ENCODE measurements at regions not wholly inside any gene's neighbourhood (a gene's known extent, or its start where the extent isn't known, plus 50 kb on each side); places are given as distances from the start of the nearest gene placed in this dataset.
A peak's percentile ranks its signal among the peaks of the same experiment; 100 is the strongest.
"Not testable (repeated sequence)": the region's sequence is repeated elsewhere in the genome, so short reads cannot be mapped to it uniquely, and the experiment has no call there.

DNA sequence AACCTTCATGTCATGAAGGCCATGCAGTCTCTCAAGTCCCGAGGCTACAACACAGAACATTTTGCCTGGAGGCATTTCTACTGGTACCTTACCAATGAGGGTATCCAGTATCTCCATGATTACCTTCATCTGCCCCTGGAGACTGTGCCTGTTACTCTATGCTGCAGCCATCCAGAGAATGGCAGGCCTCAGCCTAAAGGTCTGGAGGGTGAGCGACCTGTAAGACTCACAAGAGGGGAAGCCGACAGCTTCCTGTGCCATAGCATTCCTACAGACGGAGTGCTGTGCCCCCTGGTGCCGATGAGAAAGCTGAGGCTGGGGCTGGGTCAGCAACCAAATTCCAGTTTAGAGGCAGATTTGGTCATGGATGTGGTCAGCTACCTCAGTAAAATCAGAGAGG lies 51.3 kb upstream of the CADPS start:
- DNase-seq (ENCODE audit: low spot score) = no peak

GRCh38 chr3:62928256-62928655 lies 53.0 kb upstream of the CADPS start:
- no peak for DNase-seq (ENCODE audit: low spot score)

DNA sequence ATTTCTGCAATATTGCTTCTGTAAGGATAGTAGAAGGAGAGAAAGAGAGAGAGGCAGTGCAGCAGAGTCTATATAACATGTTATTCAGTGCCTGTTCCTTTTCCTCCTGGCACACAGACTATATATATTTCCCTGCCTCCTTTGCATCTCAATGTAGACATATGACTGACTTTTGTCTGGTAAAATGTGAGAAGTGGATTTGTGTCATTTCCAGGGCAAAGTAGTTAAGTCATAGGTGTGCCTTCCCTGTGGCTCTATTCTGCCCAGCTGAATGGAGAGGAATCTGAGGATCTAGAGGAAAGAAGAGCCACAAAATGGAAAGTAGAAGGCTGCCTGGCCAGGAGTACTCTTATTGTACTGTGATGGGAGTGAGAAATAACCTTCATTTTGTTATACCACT lies 54.6 kb upstream of the CADPS start:
- no peak for DNase-seq (ENCODE audit: low spot score)

GRCh38 chr3:62935793-62936192 lies 60.6 kb upstream of the CADPS start:
- DNase-seq (ENCODE audit: low spot score) = no peak

DNA sequence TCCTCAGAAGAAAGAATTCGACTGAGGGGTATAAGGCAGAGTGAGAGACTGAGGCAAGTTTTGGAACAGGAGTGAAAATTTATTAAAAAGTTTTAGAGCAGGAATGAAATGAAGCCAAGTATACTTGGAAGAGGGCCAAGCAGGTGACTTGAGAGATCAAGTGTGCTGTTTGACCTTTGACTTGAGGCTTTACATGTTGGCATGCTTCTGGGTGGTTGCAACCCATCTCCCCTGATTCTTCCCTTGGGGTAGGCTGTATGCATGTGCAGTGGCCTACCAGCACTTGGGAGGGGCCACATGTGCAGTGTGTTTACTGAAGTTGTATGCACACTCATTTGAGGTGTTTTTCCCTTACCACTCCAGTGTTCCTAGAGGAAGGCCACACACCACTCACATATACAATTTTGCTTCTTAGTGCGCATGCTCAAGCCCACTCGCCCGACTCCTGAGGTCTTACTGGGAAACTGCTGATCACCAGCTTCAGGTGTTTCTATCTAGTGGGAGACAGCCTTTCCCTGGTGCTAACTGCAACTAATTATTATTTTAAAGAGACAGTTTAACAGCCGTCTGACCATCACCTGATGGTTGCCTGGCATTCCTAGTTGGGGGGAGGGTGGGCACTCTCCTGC lies 61.5 kb upstream of the CADPS start:
- DNase-seq (ENCODE audit: low spot score) = no peak

DNA sequence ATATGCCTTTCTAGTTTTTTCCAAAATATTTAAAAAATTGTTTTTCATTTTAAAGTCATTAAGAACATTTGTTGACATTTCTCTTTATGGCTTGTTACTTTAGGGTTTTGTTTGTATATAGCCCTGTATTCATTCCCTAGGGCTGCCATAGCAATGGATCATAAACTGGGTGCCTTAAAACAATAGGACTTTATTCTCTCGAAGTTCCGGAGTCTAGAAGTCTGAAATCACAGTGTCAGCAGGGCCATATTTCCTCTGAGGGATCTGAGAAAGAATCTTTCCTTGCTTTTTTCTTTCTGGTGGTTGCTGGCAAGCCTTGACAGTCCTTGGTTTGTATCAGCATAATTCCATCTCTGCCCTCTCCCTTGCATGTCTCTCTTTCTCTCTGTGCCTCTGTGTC lies 63.4 kb upstream of the CADPS start:
- no peak for DNase-seq (ENCODE audit: low spot score)

GRCh38 chr3:62939707-62940106 lies 64.5 kb upstream of the CADPS start:
- DNase-seq (ENCODE audit: low spot score) = no peak

DNA sequence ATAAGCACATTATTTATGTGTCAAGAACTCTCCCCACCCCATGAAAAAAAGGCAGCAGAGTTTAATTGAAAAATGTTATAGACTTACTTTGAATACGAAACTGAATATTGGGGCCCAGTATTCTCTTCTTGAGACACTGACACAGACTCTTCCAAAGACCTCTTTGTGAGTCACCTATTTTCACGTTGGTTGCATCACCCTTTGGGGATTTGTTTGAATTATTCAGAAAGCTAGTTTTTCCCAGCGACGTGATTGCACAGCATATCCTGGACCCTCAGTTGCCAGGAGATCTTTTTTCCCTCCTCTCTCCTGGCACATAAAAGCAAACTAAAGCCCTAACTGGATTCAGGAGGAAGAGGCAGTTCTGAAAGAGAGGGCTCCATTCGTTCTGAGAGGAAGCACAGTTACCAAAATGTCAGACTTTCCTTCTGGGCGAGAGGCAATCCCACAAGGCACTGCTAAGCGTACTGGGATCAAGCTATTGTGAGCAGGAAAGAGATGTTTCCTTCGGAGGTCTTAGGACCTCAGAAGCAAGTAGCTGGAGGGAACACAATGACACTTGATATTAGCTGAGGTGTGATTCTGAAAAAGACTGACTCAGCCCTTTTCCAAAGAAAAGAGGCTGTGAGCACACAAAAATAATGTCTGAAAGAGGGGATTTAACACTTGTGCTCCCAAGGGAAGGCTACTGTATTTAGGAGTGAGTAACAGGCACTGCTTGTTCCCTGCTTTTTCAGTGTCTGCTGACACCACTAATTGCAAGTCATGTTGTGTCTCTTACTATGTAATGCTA lies 65.8 kb upstream of the CADPS start:
- DNase-seq (ENCODE audit: low spot score) = no peak

GRCh38 chr3:62942227-62942626 lies 67.0 kb upstream of the CADPS start:
- DNase-seq (ENCODE audit: low spot score) = no peak

- peak; percentile 7 for DNase-seq (ENCODE audit: low spot score)
Observed at GRCh38 chr3:62942764-62943163, 67.5 kb upstream of the CADPS start.

- no peak for DNase-seq (ENCODE audit: low spot score)
Observed at GRCh38 chr3:62948921-62949320, 73.7 kb upstream of the CADPS start.

DNA sequence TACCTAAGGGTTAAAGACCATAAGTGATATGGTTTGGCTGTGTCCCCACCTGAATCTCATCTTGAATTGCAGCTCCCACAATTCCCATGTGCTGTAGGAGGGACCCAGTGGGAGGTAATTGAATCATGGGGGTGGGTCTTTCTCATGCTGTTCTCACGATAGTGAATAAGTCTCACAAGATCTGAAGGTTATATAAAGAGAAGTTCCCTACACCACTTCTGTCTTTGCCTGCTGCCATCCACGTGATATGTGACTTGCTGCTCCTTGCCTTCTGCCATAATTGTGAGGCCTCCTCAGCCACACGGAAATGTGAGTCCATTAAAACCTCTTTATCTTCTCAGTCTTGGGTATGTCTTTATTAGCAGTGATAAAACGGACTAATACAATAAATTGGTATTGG lies 75.0 kb upstream of the CADPS start:
- no peak for DNase-seq (ENCODE audit: low spot score)

GRCh38 chr3:62951037-62951613 lies 75.9 kb upstream of the CADPS start:
- no peak for DNase-seq (ENCODE audit: low spot score)

DNA sequence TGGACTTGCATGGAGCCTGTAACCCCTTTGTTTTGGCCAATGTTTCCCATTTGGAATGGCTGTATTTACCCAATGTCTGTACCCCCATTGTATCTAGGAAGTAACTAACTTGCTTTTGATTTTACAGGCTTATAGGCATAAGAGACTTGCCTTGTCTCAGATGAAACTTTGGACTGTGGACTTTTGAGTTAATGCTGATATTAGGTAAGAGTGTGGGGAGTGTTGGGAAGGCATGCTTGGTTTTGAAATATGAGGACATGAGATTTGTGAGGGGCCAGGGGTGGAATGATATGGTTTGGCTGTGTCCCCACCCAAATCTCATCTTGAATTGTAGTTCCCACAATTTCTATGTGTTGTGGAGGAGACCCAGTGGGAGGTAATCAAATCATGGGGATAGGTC lies 76.7 kb upstream of the CADPS start:
- not testable (repeated sequence) for DNase-seq (ENCODE audit: low spot score)

DNA sequence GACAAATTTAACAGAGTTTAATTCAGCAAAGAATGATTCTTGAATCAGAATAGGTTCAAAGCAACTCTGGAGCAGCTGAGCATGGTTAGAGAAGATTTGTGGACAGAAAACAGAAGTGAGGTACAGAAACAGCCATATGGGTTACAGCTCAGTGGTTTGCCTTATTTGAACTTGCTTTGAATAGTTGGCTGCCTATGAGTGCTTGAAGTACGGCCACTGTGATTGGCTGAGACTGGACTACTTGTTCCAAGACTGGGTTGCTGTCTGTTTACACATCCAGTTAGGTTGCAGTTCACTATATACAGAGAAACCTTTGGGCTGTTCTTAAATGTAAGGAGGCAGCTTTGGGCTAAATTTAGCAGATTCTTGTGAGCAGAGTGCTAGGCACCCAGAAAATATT lies 79.4 kb upstream of the CADPS start:
- no peak for DNase-seq (ENCODE audit: low spot score)

DNA sequence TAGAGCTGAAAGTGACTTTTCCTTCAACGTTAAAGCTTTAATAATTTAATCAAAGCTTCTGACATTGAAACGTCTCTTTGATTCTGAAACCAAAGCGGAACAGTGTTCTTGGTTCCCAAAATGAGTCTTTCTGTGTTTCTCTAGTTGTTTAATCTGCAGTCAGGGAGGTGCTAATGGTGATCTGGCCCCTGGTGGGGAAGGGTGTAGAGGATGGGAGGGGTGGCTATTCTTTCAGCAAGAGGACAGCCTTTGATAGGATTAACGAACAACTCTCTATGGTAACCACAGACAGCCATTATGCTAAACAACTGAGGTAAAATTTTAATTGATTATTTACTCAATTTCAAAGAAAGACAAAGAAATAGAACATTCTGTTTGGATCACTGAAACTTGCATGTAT lies 79.9 kb upstream of the CADPS start:
- no peak for DNase-seq (ENCODE audit: low spot score)

GRCh38 chr3:62956411-62956810 lies 81.2 kb upstream of the CADPS start:
- no peak for DNase-seq (ENCODE audit: low spot score)

DNA sequence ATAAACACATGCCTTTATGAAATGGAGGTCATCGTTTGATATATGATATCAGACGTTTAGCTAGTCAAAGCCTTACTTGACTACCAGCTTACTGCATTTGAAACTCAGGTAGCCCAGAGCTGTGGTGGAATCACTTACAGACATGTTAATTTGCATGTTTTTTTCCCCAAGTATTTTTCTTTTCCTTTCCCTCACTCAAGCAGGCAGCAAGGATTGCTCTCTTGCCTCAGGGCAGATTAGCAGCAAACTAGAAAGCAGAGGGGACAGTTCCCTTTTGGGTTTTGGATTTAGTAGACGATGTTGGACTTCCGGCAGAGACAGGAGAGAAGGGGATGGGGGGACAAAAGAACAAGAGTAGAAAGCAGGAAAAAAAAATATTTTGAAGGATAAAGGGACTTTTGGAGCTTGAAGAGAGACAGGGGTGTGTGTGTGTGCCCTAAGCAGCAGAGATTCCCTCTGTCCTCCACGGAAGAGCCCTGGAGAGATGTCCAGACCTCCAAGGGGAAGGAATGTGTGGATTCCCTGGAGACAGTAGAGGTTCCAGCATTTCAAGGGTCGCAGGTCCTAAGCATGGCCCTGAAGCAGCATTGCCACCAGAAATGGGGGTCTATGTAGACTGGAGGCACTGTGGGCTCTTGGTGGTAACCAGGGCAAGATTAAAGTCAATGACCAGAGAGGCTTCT lies 86.8 kb upstream of the CADPS start:
- DNase-seq (ENCODE audit: low spot score) = no peak

DNA sequence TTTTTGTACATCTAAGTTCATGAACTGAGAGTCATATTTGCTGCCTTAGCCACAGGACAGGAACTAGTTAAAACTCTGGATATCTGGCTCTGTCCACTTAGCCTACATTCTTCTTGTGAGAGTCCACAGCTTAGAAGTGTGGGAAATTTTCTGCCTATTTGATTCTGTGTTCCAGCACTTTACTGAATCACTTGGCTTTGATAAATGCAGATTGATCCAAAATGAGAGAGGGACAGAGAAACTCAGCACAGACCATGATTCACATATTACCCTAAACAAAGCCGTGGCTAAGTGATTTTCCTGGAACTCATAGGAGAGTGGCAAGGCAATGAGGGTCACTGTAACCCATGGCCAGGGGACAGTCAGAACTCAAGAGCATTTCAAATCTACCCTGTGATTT lies 87.5 kb upstream of the CADPS start:
- DNase-seq (ENCODE audit: low spot score) = no peak

DNA sequence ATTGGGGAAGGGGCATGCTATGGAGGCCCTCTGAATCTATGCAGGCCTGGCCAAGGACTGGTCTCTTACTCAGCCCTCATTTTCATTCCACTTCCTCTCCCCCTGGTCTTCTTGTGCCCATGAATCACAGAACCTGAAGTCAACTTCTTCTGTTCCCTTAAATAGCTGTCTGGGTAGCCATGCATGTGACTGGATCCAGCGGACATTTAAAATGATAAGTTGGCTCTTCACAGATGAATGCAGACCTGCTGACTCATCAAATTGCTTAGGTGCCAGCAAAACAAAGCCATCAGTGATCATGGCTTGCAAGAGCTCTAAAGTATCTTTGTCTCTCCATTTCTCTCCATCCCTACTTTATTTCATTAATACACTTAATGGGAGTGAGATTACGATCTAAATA lies 90.1 kb upstream of the CADPS start:
- no peak for DNase-seq (ENCODE audit: low spot score)

DNA sequence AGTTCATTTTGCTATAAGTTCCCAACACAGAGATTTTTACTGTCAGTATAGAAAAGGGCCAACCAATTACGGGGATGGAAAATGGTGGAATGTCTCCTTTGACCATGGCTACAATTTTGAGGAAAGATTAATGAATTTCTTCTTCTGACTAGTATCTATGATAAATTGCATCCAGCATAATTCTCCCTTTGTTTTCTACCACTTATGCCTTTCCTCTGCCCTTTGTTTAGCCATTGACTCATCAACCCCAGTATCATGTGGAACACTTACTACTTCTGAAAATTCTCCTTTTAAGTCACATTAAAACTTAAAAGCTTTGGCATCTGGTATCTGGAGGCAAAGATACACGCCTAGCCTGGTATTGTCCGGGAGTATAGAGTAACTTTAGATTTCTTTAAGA lies 92.9 kb upstream of the CADPS start:
- no peak for DNase-seq (ENCODE audit: low spot score)

DNA sequence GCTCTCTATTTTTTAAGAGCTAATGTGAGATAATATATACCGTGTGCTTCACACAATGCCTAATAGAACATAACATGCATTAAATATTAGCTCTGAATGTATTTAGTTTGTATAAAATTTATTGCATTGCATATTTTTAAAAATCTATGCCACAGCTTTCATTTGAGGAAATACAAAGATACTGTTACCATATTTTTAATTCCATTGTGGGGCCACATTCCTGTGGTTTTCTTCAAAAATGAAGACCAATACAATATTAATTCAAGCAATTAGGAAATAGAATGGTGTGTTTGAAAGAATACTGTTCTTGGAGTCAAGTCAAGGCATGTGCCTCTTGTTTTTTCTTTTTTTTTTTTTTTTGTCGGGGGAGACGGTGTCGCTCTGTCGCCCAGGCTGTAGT lies 95.4 kb upstream of the CADPS start:
- DNase-seq (ENCODE audit: low spot score) = no peak

DNA sequence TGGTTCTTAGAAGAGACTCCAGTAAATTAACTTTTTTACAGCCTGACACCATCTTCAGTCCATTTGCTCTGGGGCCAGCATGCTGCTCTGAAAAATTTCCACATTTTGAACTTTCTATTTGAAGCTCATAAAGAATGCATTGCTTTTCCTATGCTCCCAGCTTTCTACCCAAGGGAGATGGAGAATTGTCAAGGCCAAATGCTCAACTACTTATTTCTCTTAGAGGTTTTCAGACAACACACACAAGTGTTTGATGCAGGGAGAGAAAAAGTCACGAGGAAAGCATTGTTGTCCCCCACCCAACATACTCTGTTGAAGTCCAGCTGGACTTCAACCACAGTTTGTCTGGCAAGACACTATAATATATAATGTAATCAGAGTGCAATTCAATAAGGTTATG lies 100.3 kb upstream of the CADPS start:
- DNase-seq (ENCODE audit: low spot score) = no peak

Measured in SK-N-DZ (cell line).